ENCODE measurements at regions not wholly inside any gene's neighbourhood (a gene's known extent, or its start where the extent isn't known, plus 50 kb on each side); places are given as distances from the start of the nearest gene placed in this dataset.

- DNase-seq (ENCODE audit: low read depth): no peak
- H3K4me3 ChIP-seq (ENCODE audit: control insufficient read depth, low read depth, low read length): no peak overlapping the region
- no peak for TF ChIP-seq CTCF (conservative IDR thresholded peaks at IDR 0.05; ENCODE audit: control insufficient read depth, insufficient read depth, low read depth, low read length)
These were observed 122.8 kb upstream of the CTTNBP2 start for GRCh38 chr7:117995850-117996650.

GRCh38 chr7:117997862-117998825, 124.9 kb upstream of the CTTNBP2 start:
- no peak for TF ChIP-seq CTCF (conservative IDR thresholded peaks at IDR 0.05; ENCODE audit: control insufficient read depth, insufficient read depth, low read depth, low read length)
- DNase-seq (ENCODE audit: low read depth): no peak
- no peak overlapping the region for H3K4me3 ChIP-seq (ENCODE audit: control insufficient read depth, low read depth, low read length)

- no peak overlapping the region for H3K4me3 ChIP-seq (ENCODE audit: control insufficient read depth, low read depth, low read length)
- no peak for TF ChIP-seq CTCF (conservative IDR thresholded peaks at IDR 0.05; ENCODE audit: control insufficient read depth, insufficient read depth, low read depth, low read length)
These were observed 127.4 kb upstream of the CTTNBP2 start for GRCh38 chr7:118000480-118001202.

GRCh38 chr7:118003476-118003875, 130.2 kb upstream of the CTTNBP2 start:
- no peak for DNase-seq (ENCODE audit: low read depth)
- no peak for TF ChIP-seq CTCF (conservative IDR thresholded peaks at IDR 0.05; ENCODE audit: control insufficient read depth, insufficient read depth, low read depth, low read length)
- H3K4me3 ChIP-seq (ENCODE audit: control insufficient read depth, low read depth, low read length): no peak overlapping the region

More at GRCh38 chr7:118000480-118001202, 127.4 kb upstream of the CTTNBP2 start:
- no peak for DNase-seq (ENCODE audit: low read depth)

- no peak for DNase-seq (ENCODE audit: low read depth)
- no peak overlapping the region for H3K4me3 ChIP-seq (ENCODE audit: control insufficient read depth, low read depth, low read length)
- no peak for TF ChIP-seq CTCF (conservative IDR thresholded peaks at IDR 0.05; ENCODE audit: control insufficient read depth, insufficient read depth, low read depth, low read length)
These were observed 131.8 kb upstream of the CTTNBP2 start for GRCh38 chr7:118005026-118005425.

- no peak overlapping the region for H3K4me3 ChIP-seq (ENCODE audit: control insufficient read depth, low read depth, low read length)
- DNase-seq (ENCODE audit: low read depth): no peak
- TF ChIP-seq CTCF (conservative IDR thresholded peaks at IDR 0.05; ENCODE audit: control insufficient read depth, insufficient read depth, low read depth, low read length): no peak
These were observed 133.7 kb upstream of the CTTNBP2 start for GRCh38 chr7:118006979-118007378.

Data from fibroblast of mammary gland (primary cell).